PC-3 (cell line): ENCODE measurements at regions not wholly inside any gene's neighbourhood (a gene's known extent, or its start where the extent isn't known, plus 50 kb on each side); places are given as distances from the start of the nearest gene placed in this dataset.

ENCODE experiments used
- ATAC-seq: fragments of 200-7000 bp; cut with Tn5 transposase; 2 replicates; pipeline ENCODE4 v1.9.1; 2020; ENCODE audit warnings: mild to moderate bottlenecking, moderate library complexity
- BruUV-seq: library from RNA; stranded (reverse); fragments of 400-500 nt; replicated peaks from 2 replicates; lab custom pipeline; 2021; lab: Mats Ljungman, UMichigan
- CTCF ChIA-PET: fragments of 300-600 bp; sonication (Branson Sonifier 250); formaldehyde crosslinking; loops from one replicate; lab custom pipeline; 2022; ENCODE audit warnings: antibody characterized with exemption; lab: Charles Lee
- POLR2A ChIA-PET: fragments of 300-600 bp; sonication (Branson Sonifier 250); formaldehyde crosslinking; loops from one replicate; lab custom pipeline; 2022; ENCODE audit warnings: antibody characterized with exemption; ENCODE audit not compliant: unreplicated experiment; lab: Charles Lee
- DNase-seq: peaks from one replicate; pipeline ENCODE4 v3.0.0-alpha.2; 2015
- H2AFZ ChIP-seq: fragments of 300-600 bp; sonication (generic); 2 replicates; pipeline ENCODE4 v1.6.0; 2016; ENCODE audit warnings: antibody characterized with exemption, low read length
- H3F3A ChIP-seq: fragments of 300-600 bp; sonication (generic); one replicate; pipeline ENCODE4 v1.6.0; 2017; ENCODE audit warnings: antibody characterized with exemption, low read length, control low read depth, mild to moderate bottlenecking; ENCODE audit not compliant: unreplicated experiment
- H3K27ac ChIP-seq: fragments of 300-600 bp; sonication (generic); 2 replicates; pipeline ENCODE4 v1.5.1; 2016; ENCODE audit warnings: mild to moderate bottlenecking, low read length
- H3K27me3 ChIP-seq: fragments of 300-600 bp; sonication (generic); 2 replicates; pipeline ENCODE4 v1.6.1; 2016; ENCODE audit warnings: low read length, mixed read lengths
- H3K36me3 ChIP-seq: fragments of 300-600 bp; sonication (generic); 2 replicates; pipeline ENCODE4 v1.6.1; 2016; ENCODE audit warnings: low read depth, mixed run types, low read length, mixed read lengths
- H3K4me1 ChIP-seq: fragments of 300-600 bp; sonication (generic); 2 replicates; pipeline ENCODE4 v1.5.1; 2016; ENCODE audit warnings: low read length; ENCODE audit not compliant: insufficient read depth
- H3K4me2 ChIP-seq: fragments of 300-600 bp; sonication (generic); 2 replicates; pipeline ENCODE4 v1.6.0; 2016; ENCODE audit warnings: low read length
- H3K4me3 ChIP-seq: fragments of 300-600 bp; sonication (generic); 2 replicates; pipeline ENCODE4 v1.5.1; 2016; ENCODE audit warnings: mild to moderate bottlenecking, low read length, mixed read lengths
- H3K79me2 ChIP-seq: fragments of 300-600 bp; sonication (generic); 2 replicates; pipeline ENCODE4 v1.6.1; 2017; ENCODE audit warnings: low read length, mixed read lengths
- H3K9ac ChIP-seq: fragments of 300-600 bp; sonication (generic); 2 replicates; pipeline ENCODE4 v1.6.0; 2016; ENCODE audit warnings: mild to moderate bottlenecking, low read length
- H3K9me2 ChIP-seq: fragments of 300-600 bp; sonication (generic); replicated peaks from 2 replicates; pipeline ENCODE4 v1.6.1; 2016; ENCODE audit warnings: mixed run types, low read length, mixed read lengths
- H3K9me3 ChIP-seq: fragments of 300-600 bp; sonication (generic); 2 replicates; pipeline ENCODE4 v1.6.1; 2016; ENCODE audit warnings: low read length, mixed read lengths
- H4K20me1 ChIP-seq: fragments of 300-600 bp; sonication (generic); 2 replicates; pipeline ENCODE4 v1.6.1; 2016; ENCODE audit warnings: low read length, mixed read lengths
- CTCF ChIP-seq: fragments of 300-600 bp; sonication (generic); conservative IDR thresholded peaks from 2 replicates; pipeline ENCODE4 v1.5.1; 2017; ENCODE audit warnings: antibody characterized with exemption, low read depth, mild to moderate bottlenecking, low read length
- EZH2 ChIP-seq: fragments of 300-600 bp; sonication (generic); IDR thresholded peaks from one replicate; pipeline ENCODE4 v1.6.1; 2017; ENCODE audit warnings: antibody characterized with exemption, mild to moderate bottlenecking, low read length; ENCODE audit not compliant: unreplicated experiment
- EZH2phosphoT487 ChIP-seq: fragments of 300-600 bp; sonication (generic); IDR thresholded peaks from 2 replicates; pipeline ENCODE4 v1.6.1; 2018; ENCODE audit warnings: mild to moderate bottlenecking, antibody characterized with exemption, low read length, borderline replicate concordance
- intact Hi-C: fragments of 100-400 bp; cut with micrococcal nuclease; formaldehyde crosslinking; loops from 2 replicates; pipeline ENCODE4 v1.9.0; 2023

DNA sequence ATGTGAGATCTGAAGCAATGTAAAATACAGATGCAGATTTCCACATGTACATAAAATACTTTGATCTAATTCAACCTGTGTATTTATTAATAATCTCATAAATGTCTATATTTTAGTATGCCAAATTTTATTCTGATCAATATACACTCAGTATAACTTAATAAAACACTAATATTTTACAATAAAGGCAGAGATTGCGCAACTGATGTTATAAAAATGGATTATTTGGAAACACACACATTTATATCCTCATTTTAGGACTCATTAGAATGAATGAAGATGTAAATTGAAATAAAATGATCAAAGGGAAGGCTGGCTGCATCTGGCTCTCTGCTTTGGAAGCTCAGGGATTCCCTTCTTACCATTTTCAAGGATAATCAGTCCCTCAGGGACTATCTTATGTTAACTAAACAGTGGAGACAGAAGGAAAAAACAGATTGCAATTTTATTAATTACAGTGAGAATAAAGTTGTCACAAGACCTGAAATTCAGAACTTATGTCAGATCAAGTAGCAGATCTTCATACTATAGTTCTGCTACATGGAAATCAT is 900.9 kb upstream of the EPHA5 start:
- intact Hi-C loops = loop anchor here (10.0 kb wide), 2 partner anchors 216 to 1066 kb away; no protein-coding TSS in a partner anchor
- H3K79me2 ChIP-seq = no peaks in the 10 kb centered on the region
- H3K36me3 ChIP-seq = no peaks in the 10 kb centered on the region
- H3K9me3 ChIP-seq = no peaks in the 10 kb centered on the region
- H3K4me2 ChIP-seq = no peak overlapping the region
- no peaks in the 10 kb centered on the region for H3K27me3 ChIP-seq
- ChIA-PET POLR2A (no interaction called here), CTCF (no interaction called here)
- H2AFZ ChIP-seq = no peak overlapping the region
- ATAC-seq = no peak
- no TSS peak for BruUV-seq
- no peak for DNase-seq
- peaks cover 9% of the 10 kb centered on the region for H3F3A ChIP-seq
- H3K4me3 ChIP-seq = no peak overlapping the region
- H3K27ac ChIP-seq = no peak overlapping the region
- TF ChIP-seq EZH2phosphoT487 = no peak
- no peak for TF ChIP-seq EZH2
- TF ChIP-seq CTCF = no peak
- peaks cover 56% of the 10 kb centered on the region for H3K4me1 ChIP-seq
- no peaks in the 10 kb centered on the region for H4K20me1 ChIP-seq
- no peak overlapping the region for H3K9ac ChIP-seq
- no peaks in the 10 kb centered on the region for H3K9me2 ChIP-seq

DNA sequence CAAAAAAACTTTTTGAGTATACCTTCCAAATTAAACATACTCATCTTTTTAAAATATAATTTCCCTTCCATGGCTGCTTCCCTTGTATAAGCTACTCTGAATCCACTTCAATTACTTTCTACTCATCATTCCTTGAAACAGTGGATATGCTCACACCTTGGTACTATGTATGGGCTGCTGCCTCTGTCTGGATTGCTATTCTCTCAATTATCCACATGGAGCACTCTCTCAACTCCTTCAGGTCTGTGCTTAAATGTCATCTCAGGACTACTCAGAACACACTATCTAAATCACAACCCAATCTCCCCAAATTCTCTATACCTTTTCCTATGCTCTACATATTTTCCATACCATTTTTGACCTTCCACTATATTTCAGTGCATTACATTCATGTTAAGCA is 898.9 kb upstream of the EPHA5 start:
- ChIA-PET POLR2A (no interaction called here), CTCF (no interaction called here)
- TF ChIP-seq EZH2phosphoT487 (no peak), CTCF (no peak), EZH2 (no peak)
- Histone ChIP-seq H3K4me3 (no peak overlapping the region), H3K9me2 (no peaks in the 10 kb centered on the region), H3K4me1 (peaks cover 40% of the 10 kb centered on the region), H3K4me2 (no peak overlapping the region), H3K9ac (no peak overlapping the region), H4K20me1 (no peaks in the 10 kb centered on the region), H3K27ac (no peak overlapping the region), H2AFZ (no peak overlapping the region), H3K9me3 (no peaks in the 10 kb centered on the region), H3K27me3 (no peaks in the 10 kb centered on the region), H3K36me3 (no peaks in the 10 kb centered on the region), H3F3A (peaks cover 5% of the 10 kb centered on the region), H3K79me2 (no peaks in the 10 kb centered on the region)
- no TSS peak for BruUV-seq
- DNase-seq (no peak), ATAC-seq (no peak)
- intact Hi-C loops = no loop called here

DNA sequence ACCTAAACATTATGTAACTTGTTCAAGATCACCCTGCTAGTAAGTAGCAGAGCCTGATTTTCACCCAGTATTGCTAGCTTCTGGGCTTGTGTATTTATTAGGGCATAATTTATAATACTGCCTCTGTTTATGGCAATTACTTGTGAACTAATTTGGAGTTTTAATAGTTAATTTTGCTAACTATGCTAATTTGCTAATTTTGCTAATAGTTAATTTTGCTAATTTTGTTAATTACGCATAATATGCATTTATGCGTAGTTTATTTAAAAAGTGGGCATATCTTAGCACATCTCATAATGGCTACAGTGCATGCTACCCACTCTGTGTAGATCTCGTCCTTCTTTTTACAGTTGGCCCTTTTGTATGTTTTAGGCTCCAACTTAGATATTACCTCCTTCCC is 898.1 kb upstream of the EPHA5 start:
- no peak overlapping the region for H3K9ac ChIP-seq
- no peak overlapping the region for H3K27ac ChIP-seq
- DNase-seq (no peak), ATAC-seq (no peak)
- intact Hi-C loops = no loop called here
- H3K4me1 ChIP-seq = peaks cover 32% of the 10 kb centered on the region
- ChIA-PET POLR2A (interaction anchor here (0.9 kb wide), 1 partner anchor 8 kb away, joined by 3 read pairs; no protein-coding TSS in a partner anchor), CTCF (no interaction called here)
- H2AFZ ChIP-seq = no peak overlapping the region
- H3K79me2 ChIP-seq = no peaks in the 10 kb centered on the region
- BruUV-seq = no TSS peak
- peaks cover 5% of the 10 kb centered on the region for H3F3A ChIP-seq
- no peaks in the 10 kb centered on the region for H3K36me3 ChIP-seq
- H3K27me3 ChIP-seq = no peaks in the 10 kb centered on the region
- H3K9me3 ChIP-seq = no peaks in the 10 kb centered on the region
- no peaks in the 10 kb centered on the region for H4K20me1 ChIP-seq
- H3K4me3 ChIP-seq = no peak overlapping the region
- TF ChIP-seq EZH2phosphoT487 (no peak), EZH2 (no peak), CTCF (no peak)
- no peaks in the 10 kb centered on the region for H3K9me2 ChIP-seq
- no peak overlapping the region for H3K4me2 ChIP-seq
